Natural killer cell (primary cell): ENCODE measurements at regions not wholly inside any gene's neighbourhood (a gene's known extent, or its start where the extent isn't known, plus 50 kb on each side); places are given as distances from the start of the nearest gene placed in this dataset.

Source experiments
- ATAC-seq, 3 donors: fragments of 150-1000 bp in 2 of 3; fragments of 200-7000 bp in 1 of 3; cut with Tn5 transposase; 1 replicate in 1 of 3; 2 replicates in 2 of 3; pipeline ENCODE4 v1.10.0; 2021; ENCODE audit warnings: mild to moderate bottlenecking in 2 of 3, moderate library complexity in 2 of 3
- DNase-seq, 2 donors: peaks; one replicate each; pipeline versions ENCODE4 v3.0.0 to v3.0.0-alpha.2; 2013 to 2021; ENCODE audit warnings: mixed read lengths in 1 of 2
- H3K27ac ChIP-seq: one replicate; pipeline ENCODE4 v1.5.1; 2013; ENCODE audit warnings: mild to moderate bottlenecking, low read length
- H3K27me3 ChIP-seq: one replicate; pipeline ENCODE4 v1.6.1; 2013; ENCODE audit warnings: low read length; ENCODE audit not compliant: control insufficient read depth, insufficient read depth
- H3K36me3 ChIP-seq: one replicate; pipeline ENCODE4 v1.6.1; 2013; ENCODE audit warnings: low read length; ENCODE audit not compliant: control insufficient read depth, insufficient read depth
- H3K4me1 ChIP-seq: one replicate; pipeline ENCODE4 v1.6.1; 2013; ENCODE audit warnings: low read length; ENCODE audit not compliant: control insufficient read depth, insufficient read depth
- H3K4me3 ChIP-seq: one replicate; pipeline ENCODE4 v1.5.1; 2013; ENCODE audit warnings: low read length
- H3K9me3 ChIP-seq: one replicate; pipeline ENCODE4 v1.6.1; 2013; ENCODE audit warnings: low read length; ENCODE audit not compliant: control insufficient read depth, insufficient read depth
- H3K27ac Mint-ChIP-seq, 2 donors: one replicate each; pipeline ENCODE4 v1.8.0; 2022; ENCODE audit warnings: mild to moderate bottlenecking in 2 of 2, mixed read lengths in 2 of 2, moderate library complexity in 1 of 2
- H3K27me3 Mint-ChIP-seq, 2 donors: one replicate each; pipeline ENCODE4 v1.8.0; 2022; ENCODE audit warnings: low read depth in 2 of 2, mixed read lengths in 2 of 2
- H3K36me3 Mint-ChIP-seq: one replicate; pipeline ENCODE4 v1.8.0; 2022; ENCODE audit warnings: mixed read lengths
- H3K4me1 Mint-ChIP-seq, 2 donors: one replicate each; pipeline ENCODE4 v1.8.0; 2022; ENCODE audit warnings: mixed read lengths in 2 of 2
- H3K4me3 Mint-ChIP-seq: one replicate; pipeline ENCODE4 v1.8.0; 2022; ENCODE audit warnings: mild to moderate bottlenecking, moderate library complexity, mixed read lengths
- H3K9me3 Mint-ChIP-seq, 2 donors: one replicate each; pipeline ENCODE4 v1.8.0; 2022; ENCODE audit warnings: mixed read lengths in 2 of 2
- CTCF ChIP-seq: fragments of 200-600 bp; IDR thresholded peaks from one replicate; pipeline ENCODE4 v1.8.0; 2022; ENCODE audit warnings: antibody characterized with exemption
- WGBS: methylation state at CpG from one replicate; pipeline ENCODE4 v1.1.7; 2013; ENCODE audit warnings: missing lambda C conversion rate; ENCODE audit not compliant: insufficient coverage; 5-methylcytosine and 5-hydroxymethylcytosine counted together
- intact Hi-C: fragments of 100-400 bp; cut with micrococcal nuclease; formaldehyde crosslinking; loops from one replicate; pipeline ENCODE4 v1.14.2; 2022

- Histone ChIP-seq H3K27ac (no peak overlapping the region), H3K4me3 (no peak overlapping the region), H3K4me1 (no peaks in the 10 kb centered on the region), H3K9me3 (no peaks in the 10 kb centered on the region), H3K36me3 (no peaks in the 10 kb centered on the region), H3K27me3 (no peaks in the 10 kb centered on the region)
- H3K4me3 Mint-ChIP-seq, result no peak overlapping the region
- no peak for TF ChIP-seq CTCF
- peaks cover 0 to 8% of the 10 kb centered on the region in 2 donors for H3K4me1 Mint-ChIP-seq
- ATAC-seq, result no peak
- H3K27me3 Mint-ChIP-seq, result no peaks in the 10 kb centered on the region
- intact Hi-C loops, result loop anchor here (10.0 kb wide), 1 partner anchor 49 kb away; no protein-coding TSS in a partner anchor
- no peak for DNase-seq
- H3K27ac Mint-ChIP-seq, result no peak overlapping the region
- peaks cover 0 to 4% of the 10 kb centered on the region in 2 donors for H3K9me3 Mint-ChIP-seq
- no peaks in the 10 kb centered on the region for H3K36me3 Mint-ChIP-seq
Measured at GRCh38 chr9:106404137-106404536, 458.8 kb upstream of the ZNF462 start.

- no peak for TF ChIP-seq CTCF
- H3K27ac ChIP-seq, result no peak overlapping the region
- Mint-ChIP-seq H3K9me3 (no peaks in the 10 kb centered on the region), H3K4me3 (no peak overlapping the region), H3K36me3 (no peaks in the 10 kb centered on the region), H3K27me3 (no peaks in the 10 kb centered on the region), H3K27ac (no peak overlapping the region), H3K4me1 (no peaks in the 10 kb centered on the region)
- intact Hi-C loops, result loop anchor here (10.0 kb wide), 1 partner anchor 51 kb away; no protein-coding TSS in a partner anchor
- no CpG with 5 or more reads among the region's 2 CpGs for WGBS
- H3K9me3 ChIP-seq, result no peaks in the 10 kb centered on the region
- no peak overlapping the region for H3K4me3 ChIP-seq
- no peak for DNase-seq
- ATAC-seq, result no peak
- H3K4me1 ChIP-seq, result no peaks in the 10 kb centered on the region
- H3K27me3 ChIP-seq, result no peaks in the 10 kb centered on the region
- no peaks in the 10 kb centered on the region for H3K36me3 ChIP-seq
Measured at GRCh38 chr9:106405871-106406435, 457.0 kb upstream of the ZNF462 start.

GRCh38 chr9:106414042-106414441 is 448.9 kb upstream of the ZNF462 start:
- no peak overlapping the region for H3K4me3 Mint-ChIP-seq
- Histone ChIP-seq H3K36me3 (no peaks in the 10 kb centered on the region), H3K4me3 (no peak overlapping the region), H3K9me3 (no peaks in the 10 kb centered on the region), H3K4me1 (no peaks in the 10 kb centered on the region), H3K27me3 (no peaks in the 10 kb centered on the region), H3K27ac (no peak overlapping the region)
- 84% methylated on average over 7 of the region's 7 CpGs for WGBS
- no peak for TF ChIP-seq CTCF
- H3K9me3 Mint-ChIP-seq, result no peaks in the 10 kb centered on the region
- H3K4me1 Mint-ChIP-seq, result peaks cover 15 to 24% of the 10 kb centered on the region in 2 donors
- no peaks in the 10 kb centered on the region for H3K27me3 Mint-ChIP-seq
- no peak for ATAC-seq
- H3K27ac Mint-ChIP-seq, result no peak overlapping the region
- intact Hi-C loops, result no loop called here
- no peaks in the 10 kb centered on the region for H3K36me3 Mint-ChIP-seq
- DNase-seq, result no peak

- Histone ChIP-seq H3K27ac (no peak overlapping the region), H3K4me1 (peaks cover 20% of the 10 kb centered on the region), H3K9me3 (no peaks in the 10 kb centered on the region), H3K36me3 (no peaks in the 10 kb centered on the region), H3K4me3 (no peak overlapping the region), H3K27me3 (no peaks in the 10 kb centered on the region)
- TF ChIP-seq CTCF, result no peak
- ATAC-seq (peak in 2 of 3 donors; percentile 25 to 38), DNase-seq (no peak)
- no peak overlapping the region for H3K4me3 Mint-ChIP-seq
- no peaks in the 10 kb centered on the region for H3K9me3 Mint-ChIP-seq
- H3K27ac Mint-ChIP-seq, result peak overlapping the region; percentile 19 to 70
- intact Hi-C loops, result loop anchor here (5.0 kb wide), 1 partner anchor 105 kb away; no protein-coding TSS in a partner anchor
- no peaks in the 10 kb centered on the region for H3K36me3 Mint-ChIP-seq
- 38% methylated on average over 1 of the region's 1 CpG for WGBS
- peaks cover 46 to 58% of the 10 kb centered on the region in 2 donors for H3K4me1 Mint-ChIP-seq
- no peaks in the 10 kb centered on the region for H3K27me3 Mint-ChIP-seq
Measured at GRCh38 chr9:106417685-106418084, 445.3 kb upstream of the ZNF462 start.
